ENCODE measurements at regions not wholly inside any gene's neighbourhood (a gene's known extent, or its start where the extent isn't known, plus 50 kb on each side); places are given as distances from the start of the nearest gene placed in this dataset.

DNA sequence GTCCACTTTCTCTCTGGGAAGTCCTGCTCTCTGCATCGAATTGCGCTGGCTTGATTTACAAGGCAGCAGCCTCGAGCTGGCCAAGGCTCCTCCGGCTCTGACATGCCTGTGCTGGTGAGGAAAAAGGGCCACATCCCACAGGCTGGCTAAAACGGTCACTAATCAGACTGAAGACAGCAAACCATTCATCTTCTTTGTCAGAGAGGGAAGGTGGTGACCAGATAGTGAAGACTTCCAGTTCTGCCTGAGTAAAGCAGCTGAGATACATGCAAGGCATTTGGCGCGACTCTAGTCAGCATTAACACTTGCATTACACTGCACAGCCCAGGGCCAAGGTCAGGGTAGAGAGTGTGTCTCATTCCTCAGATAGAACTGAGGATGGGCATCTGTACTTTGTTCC lies 203.2 kb upstream of the MAP3K7 start:
- no peak overlapping the region for H3K27ac Mint-ChIP-seq (ENCODE audit: unreplicated experiment)
- no peaks in the 10 kb centered on the region for H3K36me3 Mint-ChIP-seq (ENCODE audit: unreplicated experiment)
- no peaks in the 10 kb centered on the region for H3K9me3 Mint-ChIP-seq (ENCODE audit: unreplicated experiment)
- H3K4me1 Mint-ChIP-seq (ENCODE audit: low read depth, unreplicated experiment) = no peaks in the 10 kb centered on the region
- DNase-seq = no peak
- no peak overlapping the region for H3K4me3 Mint-ChIP-seq (ENCODE audit: unreplicated experiment)
- TF ChIP-seq, protein P1, sequence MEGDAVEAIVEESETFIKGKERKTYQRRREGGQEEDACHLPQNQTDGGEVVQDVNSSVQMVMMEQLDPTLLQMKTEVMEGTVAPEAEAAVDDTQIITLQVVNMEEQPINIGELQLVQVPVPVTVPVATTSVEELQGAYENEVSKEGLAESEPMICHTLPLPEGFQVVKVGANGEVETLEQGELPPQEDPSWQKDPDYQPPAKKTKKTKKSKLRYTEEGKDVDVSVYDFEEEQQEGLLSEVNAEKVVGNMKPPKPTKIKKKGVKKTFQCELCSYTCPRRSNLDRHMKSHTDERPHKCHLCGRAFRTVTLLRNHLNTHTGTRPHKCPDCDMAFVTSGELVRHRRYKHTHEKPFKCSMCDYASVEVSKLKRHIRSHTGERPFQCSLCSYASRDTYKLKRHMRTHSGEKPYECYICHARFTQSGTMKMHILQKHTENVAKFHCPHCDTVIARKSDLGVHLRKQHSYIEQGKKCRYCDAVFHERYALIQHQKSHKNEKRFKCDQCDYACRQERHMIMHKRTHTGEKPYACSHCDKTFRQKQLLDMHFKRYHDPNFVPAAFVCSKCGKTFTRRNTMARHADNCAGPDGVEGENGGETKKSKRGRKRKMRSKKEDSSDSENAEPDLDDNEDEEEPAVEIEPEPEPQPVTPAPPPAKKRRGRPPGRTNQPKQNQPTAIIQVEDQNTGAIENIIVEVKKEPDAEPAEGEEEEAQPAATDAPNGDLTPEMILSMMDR (IDR thresholded peaks at IDR 0.05; ENCODE audit: partially characterized antibody, unreplicated experiment) = no peak
- no peaks in the 10 kb centered on the region for H3K27me3 Mint-ChIP-seq (ENCODE audit: unreplicated experiment)

DNA sequence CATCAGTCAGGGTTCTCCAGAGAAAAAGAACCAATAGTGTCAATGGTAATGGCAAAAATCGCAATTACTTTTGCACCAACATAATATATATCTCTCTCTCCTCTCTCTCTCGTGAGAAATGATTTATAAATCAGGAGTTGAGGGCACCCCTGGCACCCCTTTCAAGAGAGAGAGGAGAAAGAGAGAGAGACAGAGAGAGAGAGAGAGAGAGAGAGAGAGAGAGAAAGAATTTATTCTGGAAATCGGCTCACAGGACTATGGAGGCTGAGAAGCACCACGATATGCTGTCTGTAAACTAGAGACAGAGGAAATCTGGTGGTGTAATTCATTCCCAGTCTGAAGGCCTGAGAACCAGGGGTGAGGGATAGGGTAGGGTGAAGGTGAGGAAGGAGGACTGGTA lies 201.9 kb upstream of the MAP3K7 start:
- no peaks in the 10 kb centered on the region for H3K36me3 Mint-ChIP-seq (ENCODE audit: unreplicated experiment)
- H3K27ac Mint-ChIP-seq (ENCODE audit: unreplicated experiment) = no peak overlapping the region
- H3K9me3 Mint-ChIP-seq (ENCODE audit: unreplicated experiment) = no peaks in the 10 kb centered on the region
- no peaks in the 10 kb centered on the region for H3K27me3 Mint-ChIP-seq (ENCODE audit: unreplicated experiment)
- H3K4me3 Mint-ChIP-seq (ENCODE audit: unreplicated experiment) = no peak overlapping the region
- no peaks in the 10 kb centered on the region for H3K4me1 Mint-ChIP-seq (ENCODE audit: low read depth, unreplicated experiment)
- DNase-seq = no peak
- TF ChIP-seq, protein P1 (IDR thresholded peaks at IDR 0.05; ENCODE audit: partially characterized antibody, unreplicated experiment) = no peak

DNA sequence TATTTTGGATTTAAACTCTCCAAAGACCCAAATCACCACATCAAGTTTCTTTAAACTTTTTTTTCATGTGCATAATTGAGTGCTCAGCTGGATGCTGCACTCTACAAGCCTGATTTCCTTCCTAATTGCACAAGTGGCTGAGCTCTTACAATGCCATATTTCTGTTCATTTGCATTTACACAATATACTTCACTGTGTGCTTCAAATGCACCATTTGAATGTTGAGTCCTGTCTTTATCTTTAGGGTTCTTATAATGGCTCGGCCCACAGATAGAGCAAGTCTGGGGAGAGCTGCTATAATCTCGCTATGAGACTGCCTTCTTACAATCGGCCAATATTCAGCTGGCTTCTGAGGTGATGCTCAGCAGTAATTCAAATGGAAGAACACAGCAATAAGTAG lies 200.6 kb upstream of the MAP3K7 start:
- DNase-seq = no peak
- H3K4me1 Mint-ChIP-seq (ENCODE audit: low read depth, unreplicated experiment) = no peaks in the 10 kb centered on the region
- H3K27me3 Mint-ChIP-seq (ENCODE audit: unreplicated experiment) = no peaks in the 10 kb centered on the region
- no peaks in the 10 kb centered on the region for H3K36me3 Mint-ChIP-seq (ENCODE audit: unreplicated experiment)
- H3K27ac Mint-ChIP-seq (ENCODE audit: unreplicated experiment) = no peak overlapping the region
- TF ChIP-seq, protein P1 (IDR thresholded peaks at IDR 0.05; ENCODE audit: partially characterized antibody, unreplicated experiment) = no peak
- no peaks in the 10 kb centered on the region for H3K9me3 Mint-ChIP-seq (ENCODE audit: unreplicated experiment)
- no peak overlapping the region for H3K4me3 Mint-ChIP-seq (ENCODE audit: unreplicated experiment)

DNA sequence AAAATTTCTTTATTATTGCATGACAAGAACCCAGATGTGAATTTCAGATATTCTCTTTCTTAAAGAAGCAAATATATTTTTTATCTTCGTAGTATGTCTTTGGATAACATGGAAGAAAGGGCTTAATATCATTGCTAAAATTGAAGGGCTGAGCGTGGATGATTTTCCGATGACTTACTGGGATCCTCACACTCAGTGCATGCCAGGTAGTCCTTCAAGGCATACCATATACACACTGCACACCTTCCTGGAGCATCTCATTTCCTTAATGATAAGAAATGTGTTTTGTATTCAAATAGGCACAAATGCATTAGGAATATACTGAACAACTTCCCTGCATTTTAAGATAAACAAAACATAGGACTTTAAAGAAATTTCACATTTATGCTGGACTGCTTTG lies 193.9 kb upstream of the MAP3K7 start:
- Mint-ChIP-seq H3K36me3 (ENCODE audit: unreplicated experiment) (no peaks in the 10 kb centered on the region), H3K27ac (ENCODE audit: unreplicated experiment) (no peak overlapping the region), H3K27me3 (ENCODE audit: unreplicated experiment) (no peaks in the 10 kb centered on the region), H3K9me3 (ENCODE audit: unreplicated experiment) (no peaks in the 10 kb centered on the region), H3K4me1 (ENCODE audit: low read depth, unreplicated experiment) (no peaks in the 10 kb centered on the region), H3K4me3 (ENCODE audit: unreplicated experiment) (no peak overlapping the region)
- TF ChIP-seq, protein P1 (IDR thresholded peaks at IDR 0.05; ENCODE audit: partially characterized antibody, unreplicated experiment) = no peak
- DNase-seq = no peak

DNA sequence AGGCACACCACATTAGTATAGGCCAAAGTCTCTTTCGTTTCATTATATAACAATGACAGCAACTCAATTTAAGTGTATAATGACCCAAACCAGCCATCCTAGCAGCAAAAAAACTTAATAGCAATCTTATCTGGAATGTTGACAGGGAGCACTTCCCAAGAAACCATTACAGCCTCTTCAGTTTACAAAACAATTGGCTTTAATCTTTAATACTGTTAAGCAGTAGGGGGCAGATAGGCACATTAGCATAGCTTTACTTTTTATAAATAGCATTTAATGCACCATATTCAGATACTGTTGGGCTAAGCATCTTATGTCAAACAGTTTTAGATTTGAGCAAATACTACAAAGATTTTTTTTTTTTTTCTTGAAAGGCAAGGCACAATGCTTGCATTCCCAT lies 193.3 kb upstream of the MAP3K7 start:
- TF ChIP-seq, protein P1 (IDR thresholded peaks at IDR 0.05; ENCODE audit: partially characterized antibody, unreplicated experiment) = no peak
- no peak overlapping the region for H3K4me3 Mint-ChIP-seq (ENCODE audit: unreplicated experiment)
- H3K27me3 Mint-ChIP-seq (ENCODE audit: unreplicated experiment) = no peaks in the 10 kb centered on the region
- DNase-seq = no peak
- H3K36me3 Mint-ChIP-seq (ENCODE audit: unreplicated experiment) = no peaks in the 10 kb centered on the region
- H3K9me3 Mint-ChIP-seq (ENCODE audit: unreplicated experiment) = no peaks in the 10 kb centered on the region
- no peaks in the 10 kb centered on the region for H3K4me1 Mint-ChIP-seq (ENCODE audit: low read depth, unreplicated experiment)
- H3K27ac Mint-ChIP-seq (ENCODE audit: unreplicated experiment) = no peak overlapping the region

Measured in glutamatergic neuron (in vitro differentiated cells).